ENCODE measurements at regions not wholly inside any gene's neighbourhood (a gene's known extent, or its start where the extent isn't known, plus 50 kb on each side); places are given as distances from the start of the nearest gene placed in this dataset.
"Not testable (repeated sequence)": the region's sequence is repeated elsewhere in the genome, so short reads cannot be mapped to it uniquely, and the experiment has no call there.

DNA sequence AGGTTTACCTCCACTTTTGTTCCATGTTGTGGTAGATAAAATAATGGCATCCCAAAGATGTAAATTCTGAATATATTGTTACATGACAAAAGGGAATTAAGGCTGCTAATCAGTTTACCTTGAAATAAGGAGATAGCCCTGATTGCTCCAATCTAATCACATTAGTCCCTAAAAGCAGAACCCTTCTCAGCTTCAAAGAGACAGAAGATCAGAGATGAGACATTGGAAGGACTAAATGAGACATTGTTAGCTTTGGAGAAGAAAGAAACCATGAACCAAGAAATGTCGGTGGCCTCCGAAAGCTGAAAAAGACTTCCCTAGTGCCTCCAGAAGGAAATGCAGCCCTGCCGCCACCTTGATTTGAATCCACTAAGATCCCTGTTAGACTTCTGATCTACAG lies 82.8 kb upstream of the PARP8 start:
- DNase-seq, result no peak
- intact Hi-C loops (cut with DNase I), result no loop called here

- intact Hi-C loops (cut with DNase I); DNase-seq: not testable (repeated sequence)
These were observed 78.0 kb upstream of the PARP8 start for GRCh38 chr5:50588471-50588870.

DNA sequence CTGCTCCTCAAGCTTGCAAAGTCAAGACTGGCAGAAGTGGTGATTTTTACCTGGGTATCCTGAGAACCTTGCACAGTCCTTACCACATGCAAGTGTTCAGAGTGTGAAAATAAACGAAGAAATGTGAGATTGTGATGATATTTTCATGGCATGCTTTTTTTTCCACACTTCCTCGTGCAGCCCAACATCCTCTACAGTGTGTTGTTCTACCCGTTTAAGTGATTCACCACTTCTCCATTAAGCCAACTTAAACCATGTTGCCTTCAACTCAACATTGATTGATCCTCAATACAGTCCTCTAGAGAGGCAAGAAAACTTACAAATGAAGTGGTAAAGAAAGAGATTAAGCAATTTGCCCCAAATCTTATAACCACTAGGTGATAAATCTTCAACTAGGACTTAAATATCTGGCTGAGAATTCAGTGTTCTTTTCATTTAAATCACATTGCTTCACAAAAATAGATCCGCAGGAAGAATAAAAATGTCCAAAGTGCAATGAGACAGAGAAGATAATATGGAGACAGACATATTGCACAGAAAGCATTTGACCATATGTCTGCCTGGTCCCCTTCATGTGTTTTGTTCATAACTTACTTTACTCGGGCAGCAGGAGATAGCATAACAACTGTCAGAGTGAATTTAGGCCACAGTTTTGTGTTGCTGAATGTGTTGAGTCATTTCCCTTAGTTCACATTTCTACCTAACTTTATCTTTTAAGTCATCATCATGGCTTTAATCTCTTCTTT lies 75.8 kb upstream of the PARP8 start:
- intact Hi-C loops (cut with DNase I); DNase-seq: not testable (repeated sequence)

- DNase-seq; intact Hi-C loops (cut with DNase I): not testable (repeated sequence)
These were observed 75.1 kb upstream of the PARP8 start for GRCh38 chr5:50591338-50591737.

DNA sequence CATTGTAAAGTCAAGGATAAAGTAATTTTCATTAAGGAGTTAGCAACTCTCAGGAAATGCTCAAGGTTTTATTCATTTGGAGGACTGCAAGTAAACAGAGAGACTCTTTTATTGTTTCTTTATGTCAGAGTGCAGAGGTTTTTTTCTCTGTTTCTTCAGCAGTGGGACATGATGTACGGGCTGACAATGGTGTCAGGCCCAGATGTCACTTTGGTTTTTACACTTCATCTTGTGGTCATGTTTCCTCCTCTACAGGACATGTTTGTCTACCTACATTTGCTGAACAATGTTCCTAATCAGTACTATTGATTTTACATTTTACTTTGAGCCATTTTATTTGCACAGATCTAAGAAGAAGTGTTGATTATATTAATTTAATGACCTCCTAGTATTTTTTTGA lies 72.8 kb upstream of the PARP8 start:
- no peak for DNase-seq
- intact Hi-C loops (cut with DNase I), result no loop called here

DNA sequence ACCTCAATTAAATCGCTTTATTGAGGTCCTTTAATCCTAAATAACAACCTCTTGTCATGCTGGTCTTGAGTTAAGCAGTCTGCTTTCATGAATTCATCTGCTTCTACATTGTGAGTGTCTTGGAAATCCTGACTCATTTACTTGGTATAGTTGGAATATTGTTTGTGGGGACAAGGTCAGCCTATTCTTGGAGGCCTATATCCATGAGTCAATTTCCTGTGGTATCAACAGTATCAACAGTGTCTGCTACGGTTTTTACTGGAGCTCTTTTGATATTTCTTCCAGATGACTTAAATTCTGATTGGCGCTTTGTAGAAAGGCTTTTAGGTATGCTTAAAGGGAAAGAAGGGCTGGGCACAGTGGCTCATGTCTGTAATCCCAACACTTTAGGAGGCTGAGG lies 71.2 kb upstream of the PARP8 start:
- DNase-seq, result no peak
- intact Hi-C loops (cut with DNase I), result no loop called here

- intact Hi-C loops (cut with DNase I), result not testable (repeated sequence)
These were observed 64.9 kb upstream of the PARP8 start for GRCh38 chr5:50601576-50601975.

DNA sequence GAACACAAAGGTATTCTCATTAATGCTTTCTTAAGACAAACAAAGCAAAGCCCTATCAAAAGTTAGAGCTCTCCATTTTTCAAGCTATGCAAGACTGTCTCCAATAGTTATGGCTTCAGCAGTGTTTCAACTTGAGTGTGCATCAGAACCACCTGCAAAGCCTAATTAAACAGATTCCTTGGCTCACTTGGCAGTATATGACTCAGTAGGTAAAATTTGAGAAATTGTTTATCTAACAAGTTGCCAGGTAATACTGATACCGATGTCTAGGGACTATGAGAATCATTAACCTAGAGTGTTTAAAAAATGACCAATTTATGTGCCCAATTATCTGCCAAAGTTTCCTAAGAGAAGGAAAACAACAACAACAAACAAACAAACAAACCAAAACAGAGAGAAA lies 60.3 kb upstream of the PARP8 start:
- DNase-seq, result no peak
- intact Hi-C loops (cut with DNase I), result no loop called here

More at GRCh38 chr5:50601576-50601975, 64.9 kb upstream of the PARP8 start:
- DNase-seq, result not testable (repeated sequence)

DNA sequence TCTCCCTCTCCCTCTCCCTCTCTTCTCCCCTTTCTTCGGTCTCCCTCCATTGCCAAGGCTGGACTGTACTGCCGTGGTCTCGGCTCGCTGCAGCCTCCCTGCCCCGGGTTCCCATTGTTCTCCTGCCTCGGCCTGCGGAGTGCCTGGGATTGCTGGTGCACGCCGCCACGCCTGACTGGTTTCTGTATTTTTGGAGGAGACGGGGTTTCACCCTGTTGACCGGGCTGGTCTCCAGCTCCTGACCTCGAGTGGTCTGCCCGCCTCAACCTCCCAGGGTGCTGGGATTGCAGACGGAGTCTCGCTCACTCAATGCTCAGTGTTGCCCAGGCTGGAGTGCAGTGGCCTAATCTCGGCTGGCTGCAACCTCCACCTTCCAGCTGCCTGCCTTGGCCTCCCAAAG lies 59.0 kb upstream of the PARP8 start:
- DNase-seq, result peak in 2 of 10 donors; percentile 56 to 71
- intact Hi-C loops (cut with DNase I), result not testable (repeated sequence)

- intact Hi-C loops (cut with DNase I), result not testable (repeated sequence)
- peak in 3 of 10 donors; percentile 52 to 77 (median 60) for DNase-seq
These were observed 58.3 kb upstream of the PARP8 start for GRCh38 chr5:50607953-50608705.

DNA sequence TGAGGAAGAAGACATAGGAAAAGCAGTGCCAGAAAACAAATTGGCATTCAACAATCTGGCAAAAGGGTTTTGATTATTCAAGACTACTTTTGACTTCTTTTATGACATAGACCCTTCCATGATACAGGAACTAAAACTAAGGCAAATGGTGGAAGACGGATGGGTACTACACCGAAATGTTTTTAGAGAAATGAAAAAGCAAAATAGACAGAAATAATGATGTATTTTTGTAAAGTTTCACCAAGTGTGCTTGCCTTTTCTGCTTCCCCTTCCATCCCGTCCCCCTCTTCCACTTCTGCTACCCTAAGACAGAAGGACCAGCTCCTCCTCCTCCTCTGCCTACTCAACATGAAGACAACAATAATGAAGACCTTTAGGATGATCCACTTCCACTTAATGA lies 53.4 kb upstream of the PARP8 start:
- intact Hi-C loops (cut with DNase I); DNase-seq: not testable (repeated sequence)
